MM.1S (cell line): ENCODE measurements at regions not wholly inside any gene's neighbourhood (a gene's known extent, or its start where the extent isn't known, plus 50 kb on each side); places are given as distances from the start of the nearest gene placed in this dataset.

Experiments used
- CTCF ChIP-seq: fragments of 300-600 bp; sonication (generic); IDR thresholded peaks from 2 replicates; pipeline ENCODE4 v1.5.1; 2016; ENCODE audit warnings: antibody characterized with exemption, low read length, mixed read lengths
- EZH2phosphoT487 ChIP-seq: fragments of 300-600 bp; sonication (generic); IDR thresholded peaks from 2 replicates; pipeline ENCODE4 v1.6.1; 2018; ENCODE audit warnings: antibody characterized with exemption, low read length

- TF ChIP-seq CTCF (no peak), EZH2phosphoT487 (no peak)
Measured at GRCh38 chr12:28620281-28620680, 430.0 kb downstream of the CCDC91 start.
